Liver (tissue), 8 donors: ENCODE measurements at regions not wholly inside any gene's neighbourhood (a gene's known extent, or its start where the extent isn't known, plus 50 kb on each side); places are given as distances from the start of the nearest gene placed in this dataset.

Source experiments
- DNase-seq: peaks from one replicate; pipeline ENCODE4 v3.0.0-alpha.2; 2017; ENCODE audit warnings: low spot score
- H3K27ac ChIP-seq, 2 donors: one replicate each; pipeline ENCODE4 v1.7.0; 2013; ENCODE audit warnings: inconsistent platforms in 2 of 2, low read length in 2 of 2, control low read depth in 1 of 2, low read depth in 1 of 2, mild to moderate bottlenecking in 1 of 2
- H3K27me3 ChIP-seq, 4 donors: one replicate each; pipeline versions ENCODE4 v1.6.1 to v1.7.0; 2013; ENCODE audit warnings: low read length in 3 of 4, inconsistent platforms in 1 of 4, mild to moderate bottlenecking in 1 of 4, moderate library complexity in 1 of 4; ENCODE audit not compliant: control insufficient read depth in 4 of 4, insufficient read depth in 4 of 4
- H3K36me3 ChIP-seq, 4 donors: one replicate each; pipeline versions ENCODE4 v1.6.1 to v1.7.0; 2013; ENCODE audit warnings: low read length in 3 of 4, mild to moderate bottlenecking in 3 of 4, low read depth in 1 of 4, moderate library complexity in 1 of 4; ENCODE audit not compliant: control insufficient read depth in 4 of 4, insufficient read depth in 3 of 4
- H3K4me1 ChIP-seq, 4 donors: one replicate each; pipeline versions ENCODE4 v1.6.1 to v1.7.0; 2013; ENCODE audit warnings: low read length in 3 of 4, mild to moderate bottlenecking in 3 of 4, moderate library complexity in 1 of 4; ENCODE audit not compliant: control insufficient read depth in 4 of 4, insufficient read depth in 4 of 4
- H3K4me3 ChIP-seq, 3 donors: one replicate each; pipeline versions ENCODE4 v1.6.1 to v1.7.0; 2013; ENCODE audit warnings: low read length in 3 of 3, control low read depth in 1 of 3, low read depth in 1 of 3, mild to moderate bottlenecking in 1 of 3
- H3K9ac ChIP-seq, 2 donors: one replicate each; pipeline ENCODE4 v1.7.0; 2013; ENCODE audit warnings: low read length in 2 of 2, mild to moderate bottlenecking in 2 of 2, moderate library complexity in 2 of 2, control low read depth in 1 of 2, low read depth in 1 of 2
- H3K9me3 ChIP-seq, 4 donors: one replicate each; pipeline versions ENCODE4 v1.6.1 to v1.7.0; 2013; ENCODE audit warnings: low read length in 3 of 4; ENCODE audit not compliant: control insufficient read depth in 4 of 4
- EGR1 ChIP-seq, 2 donors: IDR thresholded peaks; 2 replicates each; pipeline ENCODE4 v1.6.1; 2016 to 2018; ENCODE audit warnings: antibody characterized with exemption in 2 of 2, low read depth in 2 of 2
- FOXA1 ChIP-seq: IDR thresholded peaks from 2 replicates; pipeline ENCODE4 v1.6.1; 2016; ENCODE audit warnings: antibody characterized with exemption
- FOXA2 ChIP-seq: IDR thresholded peaks from 2 replicates; pipeline ENCODE4 v1.6.1; 2016; ENCODE audit warnings: antibody characterized with exemption
- GABPA ChIP-seq, 2 donors: IDR thresholded peaks in 1 of 2; conservative IDR thresholded peaks in 1 of 2; 2 replicates each; pipeline ENCODE4 v1.6.1; 2016; ENCODE audit warnings: antibody characterized with exemption in 2 of 2, mild to moderate bottlenecking in 1 of 2, moderate library complexity in 1 of 2
- HNF4A ChIP-seq, 2 donors: conservative IDR thresholded peaks; 2 replicates each; pipeline ENCODE4 v1.6.1; 2016; ENCODE audit warnings: antibody characterized with exemption in 2 of 2, mild to moderate bottlenecking in 2 of 2
- HNF4G ChIP-seq: IDR thresholded peaks from 2 replicates; pipeline ENCODE4 v1.6.1; 2016; ENCODE audit warnings: antibody characterized with exemption
- JUND ChIP-seq, 2 donors: IDR thresholded peaks; 2 replicates each; pipeline ENCODE4 v1.6.1; 2016; ENCODE audit warnings: antibody characterized with exemption in 2 of 2
- NR2F2 ChIP-seq: IDR thresholded peaks from 2 replicates; pipeline ENCODE4 v1.6.1; 2016; ENCODE audit warnings: antibody characterized with exemption
- RAD21 ChIP-seq, 2 donors: IDR thresholded peaks; 2 replicates each; pipeline ENCODE4 v1.6.1; 2016; ENCODE audit warnings: antibody characterized with exemption in 2 of 2, mild to moderate bottlenecking in 2 of 2
- RXRA ChIP-seq, 2 donors: IDR thresholded peaks; 2 replicates each; pipeline ENCODE4 v1.6.1; 2017 to 2018; ENCODE audit warnings: antibody characterized with exemption in 2 of 2, mild to moderate bottlenecking in 1 of 2
- SP1 ChIP-seq: IDR thresholded peaks from 2 replicates; pipeline ENCODE4 v1.6.1; 2018; ENCODE audit warnings: antibody characterized with exemption, mild to moderate bottlenecking
- TAF1 ChIP-seq: conservative IDR thresholded peaks from 2 replicates; pipeline ENCODE4 v1.6.1; 2016; ENCODE audit warnings: antibody characterized with exemption, mild to moderate bottlenecking
- YY1 ChIP-seq: IDR thresholded peaks from 2 replicates; pipeline ENCODE4 v1.6.1; 2016; ENCODE audit warnings: antibody characterized with exemption, mild to moderate bottlenecking
- WGBS: extraction: QIAGEN DNeasy Blood & Tissue Kit; methylation state at CpG from one replicate; pipeline ENCODE4 v1.1.7; 2013; 5-methylcytosine and 5-hydroxymethylcytosine counted together
- TF ChIP-seq, protein P1 (sequence below): fragments of 150-350 bp; IDR thresholded peaks from 2 replicates; pipeline ENCODE4 v1.5.1; 2017; ENCODE audit warnings: improper control_type of control experiment, low read depth, low read length; ENCODE audit not compliant: missing input control
- TF ChIP-seq, protein P2 (sequence below): IDR thresholded peaks from 2 replicates; pipeline ENCODE4 v1.6.1; 2016; ENCODE audit warnings: antibody characterized with exemption
- TF ChIP-seq, protein P3 (sequence below): IDR thresholded peaks from 2 replicates; pipeline ENCODE4 v1.6.1; 2016; ENCODE audit warnings: antibody characterized with exemption
- TF ChIP-seq, protein P4 (sequence below): IDR thresholded peaks from 2 replicates; pipeline ENCODE4 v1.6.1; 2016; ENCODE audit warnings: antibody characterized with exemption
- donor health status: healthy.
- donor health status: healthy.
- donor health status: healthy.
- donor health status: healthy.
- donor health status: healthy.

DNA sequence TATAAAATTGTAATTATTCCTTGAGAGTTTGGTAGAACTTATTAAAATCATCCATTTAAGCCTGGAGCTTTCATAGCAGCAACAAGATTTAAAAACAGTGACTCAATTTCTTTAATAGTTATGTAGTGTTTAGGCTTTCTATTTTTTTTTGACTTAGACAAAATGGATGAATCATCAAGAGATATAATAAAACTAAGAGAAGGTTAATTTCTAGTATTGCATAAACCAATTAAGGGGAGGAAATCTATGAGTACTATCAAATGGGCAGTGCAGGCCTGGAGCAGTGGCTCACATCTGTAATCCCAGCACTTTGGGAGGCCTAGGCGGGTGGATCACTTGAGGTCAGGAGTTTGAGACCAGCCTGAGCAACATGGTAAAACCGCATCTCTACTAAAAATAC is 416.3 kb upstream of the USP24 start:
- Histone ChIP-seq H3K9ac (no peak overlapping the region), H3K36me3 (no peaks in the 10 kb centered on the region), H3K9me3 (no peaks in the 10 kb centered on the region), H3K27ac (no peak overlapping the region), H3K4me3 (no peak overlapping the region), H3K4me1 (no peaks in the 10 kb centered on the region), H3K27me3 (no peaks in the 10 kb centered on the region)
- no peak for TF ChIP-seq NR2F2
- no peak for TF ChIP-seq GABPA (IDR thresholded peaks at IDR 0.05 in 1 of 2, conservative IDR thresholded peaks at IDR 0.05 in 1 of 2)
- WGBS: 93% methylated on average over 2 of the region's 2 CpGs
- no peak for DNase-seq

DNA sequence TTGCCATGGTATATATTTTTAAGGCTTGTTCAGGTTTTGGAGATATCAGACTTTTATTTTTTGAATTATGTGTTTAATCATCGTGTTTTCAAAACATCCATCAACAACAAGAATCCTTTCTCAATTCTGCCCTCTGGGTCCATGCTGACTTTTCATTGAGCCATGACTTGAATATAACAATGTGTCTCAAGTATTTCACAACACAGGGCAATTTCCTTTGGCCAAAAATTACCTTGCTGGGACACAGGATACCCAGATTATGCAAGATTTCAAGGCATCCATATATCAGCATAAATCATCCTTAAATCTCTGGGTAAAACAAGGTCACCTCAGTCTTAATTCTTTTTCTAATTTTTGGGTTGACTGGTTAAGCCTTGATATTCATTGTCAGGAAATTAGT is 411.2 kb upstream of the USP24 start:
- H3K4me1 ChIP-seq: no peaks in the 10 kb centered on the region
- H3K9ac ChIP-seq: no peak overlapping the region
- peaks cover 0 to 9% (median 0%) of the 10 kb centered on the region in 4 donors for H3K9me3 ChIP-seq
- H3K27me3 ChIP-seq: no peaks in the 10 kb centered on the region
- no peak for DNase-seq
- no peaks in the 10 kb centered on the region for H3K36me3 ChIP-seq
- no peak for TF ChIP-seq EGR1 (IDR thresholded peaks at IDR 0.05; ENCODE audit: low read depth in 2 of 2)
- TF ChIP-seq HNF4G: no peak
- TF ChIP-seq, protein P1, sequence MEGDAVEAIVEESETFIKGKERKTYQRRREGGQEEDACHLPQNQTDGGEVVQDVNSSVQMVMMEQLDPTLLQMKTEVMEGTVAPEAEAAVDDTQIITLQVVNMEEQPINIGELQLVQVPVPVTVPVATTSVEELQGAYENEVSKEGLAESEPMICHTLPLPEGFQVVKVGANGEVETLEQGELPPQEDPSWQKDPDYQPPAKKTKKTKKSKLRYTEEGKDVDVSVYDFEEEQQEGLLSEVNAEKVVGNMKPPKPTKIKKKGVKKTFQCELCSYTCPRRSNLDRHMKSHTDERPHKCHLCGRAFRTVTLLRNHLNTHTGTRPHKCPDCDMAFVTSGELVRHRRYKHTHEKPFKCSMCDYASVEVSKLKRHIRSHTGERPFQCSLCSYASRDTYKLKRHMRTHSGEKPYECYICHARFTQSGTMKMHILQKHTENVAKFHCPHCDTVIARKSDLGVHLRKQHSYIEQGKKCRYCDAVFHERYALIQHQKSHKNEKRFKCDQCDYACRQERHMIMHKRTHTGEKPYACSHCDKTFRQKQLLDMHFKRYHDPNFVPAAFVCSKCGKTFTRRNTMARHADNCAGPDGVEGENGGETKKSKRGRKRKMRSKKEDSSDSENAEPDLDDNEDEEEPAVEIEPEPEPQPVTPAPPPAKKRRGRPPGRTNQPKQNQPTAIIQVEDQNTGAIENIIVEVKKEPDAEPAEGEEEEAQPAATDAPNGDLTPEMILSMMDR: no peak
- TF ChIP-seq TAF1: no peak
- TF ChIP-seq, protein P2, sequence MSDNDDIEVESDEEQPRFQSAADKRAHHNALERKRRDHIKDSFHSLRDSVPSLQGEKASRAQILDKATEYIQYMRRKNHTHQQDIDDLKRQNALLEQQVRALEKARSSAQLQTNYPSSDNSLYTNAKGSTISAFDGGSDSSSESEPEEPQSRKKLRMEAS: no peak
- no peak for TF ChIP-seq RAD21 (IDR thresholded peaks at IDR 0.05)
- TF ChIP-seq RXRA (IDR thresholded peaks at IDR 0.05): no peak
- TF ChIP-seq, protein P3, sequence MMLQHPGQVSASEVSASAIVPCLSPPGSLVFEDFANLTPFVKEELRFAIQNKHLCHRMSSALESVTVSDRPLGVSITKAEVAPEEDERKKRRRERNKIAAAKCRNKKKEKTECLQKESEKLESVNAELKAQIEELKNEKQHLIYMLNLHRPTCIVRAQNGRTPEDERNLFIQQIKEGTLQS: no peak
- 39% methylated on average over 1 of the region's 1 CpG for WGBS
- no peak overlapping the region for H3K4me3 ChIP-seq
- H3K27ac ChIP-seq: no peak overlapping the region

DNA sequence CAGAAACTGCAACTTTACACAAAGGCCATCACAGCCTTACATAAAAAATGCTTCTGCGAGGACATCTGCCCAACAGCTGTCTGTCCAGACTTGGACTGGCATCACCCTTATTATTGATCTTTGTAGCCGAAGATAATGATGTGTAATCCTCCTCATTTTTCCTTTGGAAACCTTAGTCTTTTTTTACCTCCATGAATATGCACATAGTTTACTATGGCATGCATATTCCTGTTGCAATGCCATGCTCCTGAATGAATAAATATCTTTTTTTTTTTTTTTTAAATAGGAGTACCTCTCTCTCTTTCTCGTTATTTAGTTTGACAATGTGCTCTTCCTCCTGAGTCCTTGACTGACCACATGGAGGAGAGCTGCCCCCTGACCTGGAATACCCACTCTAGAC is 409.6 kb upstream of the USP24 start:
- H3K9me3 ChIP-seq: peaks cover 0 to 9% (median 0%) of the 10 kb centered on the region in 4 donors
- no peak overlapping the region for H3K9ac ChIP-seq
- no peaks in the 10 kb centered on the region for H3K27me3 ChIP-seq
- WGBS: 74% methylated on average over 3 of the region's 3 CpGs
- no peaks in the 10 kb centered on the region for H3K36me3 ChIP-seq
- TF ChIP-seq FOXA2 (no peak), EGR1 (IDR thresholded peaks at IDR 0.05; ENCODE audit: low read depth in 2 of 2) (no peak), FOXA1 (no peak), YY1 (no peak), JUND (IDR thresholded peaks at IDR 0.05) (no peak), RXRA (IDR thresholded peaks at IDR 0.05) (no peak), RAD21 (IDR thresholded peaks at IDR 0.05) (no peak), HNF4G (no peak), SP1 (no peak), HNF4A (conservative IDR thresholded peaks at IDR 0.05) (no peak), NR2F2 (no peak)
- TF ChIP-seq, protein P1: no peak
- TF ChIP-seq, protein P4, sequence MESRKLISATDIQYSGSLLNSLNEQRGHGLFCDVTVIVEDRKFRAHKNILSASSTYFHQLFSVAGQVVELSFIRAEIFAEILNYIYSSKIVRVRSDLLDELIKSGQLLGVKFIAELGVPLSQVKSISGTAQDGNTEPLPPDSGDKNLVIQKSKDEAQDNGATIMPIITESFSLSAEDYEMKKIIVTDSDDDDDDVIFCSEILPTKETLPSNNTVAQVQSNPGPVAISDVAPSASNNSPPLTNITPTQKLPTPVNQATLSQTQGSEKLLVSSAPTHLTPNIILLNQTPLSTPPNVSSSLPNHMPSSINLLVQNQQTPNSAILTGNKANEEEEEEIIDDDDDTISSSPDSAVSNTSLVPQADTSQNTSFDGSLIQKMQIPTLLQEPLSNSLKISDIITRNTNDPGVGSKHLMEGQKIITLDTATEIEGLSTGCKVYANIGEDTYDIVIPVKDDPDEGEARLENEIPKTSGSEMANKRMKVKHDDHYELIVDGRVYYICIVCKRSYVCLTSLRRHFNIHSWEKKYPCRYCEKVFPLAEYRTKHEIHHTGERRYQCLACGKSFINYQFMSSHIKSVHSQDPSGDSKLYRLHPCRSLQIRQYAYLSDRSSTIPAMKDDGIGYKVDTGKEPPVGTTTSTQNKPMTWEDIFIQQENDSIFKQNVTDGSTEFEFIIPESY: no peak
- H3K4me3 ChIP-seq: no peak overlapping the region
- DNase-seq: no peak
- no peak overlapping the region for H3K27ac ChIP-seq
- H3K4me1 ChIP-seq: no peaks in the 10 kb centered on the region
